ENCODE measurements at regions not wholly inside any gene's neighbourhood (a gene's known extent, or its start where the extent isn't known, plus 50 kb on each side); places are given as distances from the start of the nearest gene placed in this dataset.
"Not testable (repeated sequence)": the region's sequence is repeated elsewhere in the genome, so short reads cannot be mapped to it uniquely, and the experiment has no call there.

DNA sequence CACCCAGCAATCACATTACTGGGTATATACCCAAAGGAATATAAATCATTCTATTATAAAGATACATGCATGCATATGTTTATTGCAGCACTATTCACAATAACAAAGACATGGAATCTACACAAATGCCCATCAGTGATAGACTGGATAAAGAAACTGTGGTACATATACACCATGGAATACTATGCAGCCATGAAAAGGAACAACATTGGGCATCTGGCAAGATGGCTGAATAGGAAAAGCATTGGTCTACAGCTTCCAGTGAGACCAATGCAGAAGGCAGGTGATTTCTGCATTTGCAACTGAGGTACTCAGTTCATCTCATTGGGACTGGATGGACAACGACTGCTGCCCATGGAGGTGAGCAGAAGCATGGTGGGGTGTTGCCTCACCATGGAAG lies 128.6 kb downstream of the FCRL5 start:
- DNase-seq; H4K20me1 ChIP-seq (ENCODE audit: insufficient read depth); BruUV-seq (replicated peaks); H3K9me3 ChIP-seq (ENCODE audit: insufficient read depth, low read depth); H3K9me2 ChIP-seq (ENCODE audit: insufficient read depth); H3F3A ChIP-seq (ENCODE audit: insufficient read depth, low read depth); H3K36me3 ChIP-seq (ENCODE audit: low read depth); intact Hi-C loops (cut with micrococcal nuclease; ENCODE audit: unreplicated experiment); H3K4me2 ChIP-seq; POLR2A ChIA-PET (ENCODE audit: unreplicated experiment); H3K27me3 ChIP-seq (ENCODE audit: insufficient read depth, low read depth); H3K79me2 ChIP-seq (ENCODE audit: low read depth); H2AFZ ChIP-seq; H3K27ac ChIP-seq; CTCF ChIA-PET; H3K4me1 ChIP-seq (replicated peaks; ENCODE audit: insufficient read depth); H3K4me3 ChIP-seq: not testable (repeated sequence)

DNA sequence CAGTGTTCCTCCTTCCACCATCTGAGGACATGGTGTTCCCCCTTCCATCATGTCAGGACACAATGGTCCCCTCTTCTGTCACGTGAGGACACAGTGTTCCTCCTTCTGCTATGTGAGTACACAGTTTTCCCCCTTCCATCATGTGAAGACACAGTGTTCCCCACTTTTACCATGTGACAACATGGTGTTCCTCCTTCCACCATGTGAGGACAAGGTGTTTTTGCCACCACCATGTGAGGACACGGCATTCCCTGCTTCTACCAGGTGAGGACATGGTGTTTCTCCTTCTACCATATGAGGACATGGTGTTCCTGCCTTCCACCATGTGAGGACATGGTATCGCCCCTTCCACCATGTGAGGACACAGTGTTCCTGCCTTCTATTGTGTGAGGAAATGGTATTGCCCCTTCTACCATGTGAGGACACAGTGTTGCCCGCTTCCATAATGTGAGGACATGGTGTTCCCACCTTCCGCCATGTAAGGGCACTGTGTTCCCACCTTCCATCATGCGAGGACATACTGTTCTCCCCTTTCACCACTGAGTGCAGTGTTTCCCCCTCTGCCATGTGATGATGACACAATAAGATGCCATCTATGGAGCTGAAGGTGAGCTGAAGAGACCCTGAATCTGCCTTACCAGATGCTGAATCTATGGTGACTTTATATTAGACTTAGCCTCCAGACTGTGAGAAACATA lies 132.3 kb downstream of the FCRL5 start:
- Histone ChIP-seq H3K27me3 (ENCODE audit: insufficient read depth, low read depth) (no peaks in the 10 kb centered on the region), H3K4me1 (replicated peaks; ENCODE audit: insufficient read depth) (no peaks in the 10 kb centered on the region), H4K20me1 (ENCODE audit: insufficient read depth) (no peaks in the 10 kb centered on the region), H3K36me3 (ENCODE audit: low read depth) (no peaks in the 10 kb centered on the region), H3K9me2 (ENCODE audit: insufficient read depth) (no peaks in the 10 kb centered on the region), H3K4me2 (no peak overlapping the region), H3K4me3 (no peak overlapping the region), H3K79me2 (ENCODE audit: low read depth) (no peaks in the 10 kb centered on the region), H2AFZ (no peak overlapping the region), H3F3A (ENCODE audit: insufficient read depth, low read depth) (no peaks in the 10 kb centered on the region), H3K27ac (no peak overlapping the region), H3K9me3 (ENCODE audit: insufficient read depth, low read depth) (no peaks in the 10 kb centered on the region)
- POLR2A ChIA-PET (ENCODE audit: unreplicated experiment): no interaction called here
- intact Hi-C loops (cut with micrococcal nuclease; ENCODE audit: unreplicated experiment): no loop called here
- DNase-seq: no peak
- BruUV-seq (replicated peaks): no TSS peak
- TF ChIP-seq CTCF (conservative IDR thresholded peaks at IDR 0.05) (no peak), EZH2 (IDR thresholded peaks at IDR 0.05; ENCODE audit: low read depth) (no peak)
- CTCF ChIA-PET: no interaction called here

GRCh38 chr1:157418659-157419058 lies 133.7 kb downstream of the FCRL5 start:
- H3K27ac ChIP-seq: no peak overlapping the region
- H3F3A ChIP-seq (ENCODE audit: insufficient read depth, low read depth): no peaks in the 10 kb centered on the region
- H3K4me2 ChIP-seq: no peak overlapping the region
- H3K27me3 ChIP-seq (ENCODE audit: insufficient read depth, low read depth): no peaks in the 10 kb centered on the region
- no peaks in the 10 kb centered on the region for H4K20me1 ChIP-seq (ENCODE audit: insufficient read depth)
- H3K4me1 ChIP-seq (replicated peaks; ENCODE audit: insufficient read depth): no peaks in the 10 kb centered on the region
- no TSS peak for BruUV-seq (replicated peaks)
- POLR2A ChIA-PET (ENCODE audit: unreplicated experiment): no interaction called here
- H2AFZ ChIP-seq: no peak overlapping the region
- H3K9me2 ChIP-seq (ENCODE audit: insufficient read depth): no peaks in the 10 kb centered on the region
- no peak for TF ChIP-seq EZH2 (IDR thresholded peaks at IDR 0.05; ENCODE audit: low read depth)
- no peak for TF ChIP-seq CTCF (conservative IDR thresholded peaks at IDR 0.05)
- CTCF ChIA-PET: interaction anchor here (0.8 kb wide), 1 partner anchor 47 kb away, joined by 4 read pairs; no protein-coding TSS in a partner anchor
- no peaks in the 10 kb centered on the region for H3K9me3 ChIP-seq (ENCODE audit: insufficient read depth, low read depth)
- no peak for DNase-seq
- no peaks in the 10 kb centered on the region for H3K79me2 ChIP-seq (ENCODE audit: low read depth)
- H3K36me3 ChIP-seq (ENCODE audit: low read depth): no peaks in the 10 kb centered on the region
- H3K4me3 ChIP-seq: no peak overlapping the region
- intact Hi-C loops (cut with micrococcal nuclease; ENCODE audit: unreplicated experiment): no loop called here

GRCh38 chr1:157418231-157418630 lies 134.1 kb downstream of the FCRL5 start:
- CTCF ChIA-PET: interaction anchor here (0.8 kb wide), 1 partner anchor 47 kb away, joined by 4 read pairs; no protein-coding TSS in a partner anchor
- POLR2A ChIA-PET (ENCODE audit: unreplicated experiment): no interaction called here
- no TSS peak for BruUV-seq (replicated peaks)

More at GRCh38 chr1:157418231-157418630, 134.1 kb downstream of the FCRL5 start:
- H3K9me3 ChIP-seq (ENCODE audit: insufficient read depth, low read depth): no peaks in the 10 kb centered on the region
- H4K20me1 ChIP-seq (ENCODE audit: insufficient read depth): no peaks in the 10 kb centered on the region
- H3K36me3 ChIP-seq (ENCODE audit: low read depth): no peaks in the 10 kb centered on the region
- TF ChIP-seq CTCF (conservative IDR thresholded peaks at IDR 0.05): no peak
- TF ChIP-seq EZH2 (IDR thresholded peaks at IDR 0.05; ENCODE audit: low read depth): no peak
- H3K4me3 ChIP-seq: no peak overlapping the region
- DNase-seq: no peak
- no peak overlapping the region for H2AFZ ChIP-seq
- no peak overlapping the region for H3K4me2 ChIP-seq
- no peaks in the 10 kb centered on the region for H3K79me2 ChIP-seq (ENCODE audit: low read depth)
- intact Hi-C loops (cut with micrococcal nuclease; ENCODE audit: unreplicated experiment): no loop called here
- no peaks in the 10 kb centered on the region for H3K4me1 ChIP-seq (replicated peaks; ENCODE audit: insufficient read depth)
- H3K9me2 ChIP-seq (ENCODE audit: insufficient read depth): no peaks in the 10 kb centered on the region
- no peaks in the 10 kb centered on the region for H3K27me3 ChIP-seq (ENCODE audit: insufficient read depth, low read depth)
- no peaks in the 10 kb centered on the region for H3F3A ChIP-seq (ENCODE audit: insufficient read depth, low read depth)
- no peak overlapping the region for H3K27ac ChIP-seq

Data from PC-9 (cell line).